ENCODE measurements at regions not wholly inside any gene's neighbourhood (a gene's known extent, or its start where the extent isn't known, plus 50 kb on each side); places are given as distances from the start of the nearest gene placed in this dataset.

DNA sequence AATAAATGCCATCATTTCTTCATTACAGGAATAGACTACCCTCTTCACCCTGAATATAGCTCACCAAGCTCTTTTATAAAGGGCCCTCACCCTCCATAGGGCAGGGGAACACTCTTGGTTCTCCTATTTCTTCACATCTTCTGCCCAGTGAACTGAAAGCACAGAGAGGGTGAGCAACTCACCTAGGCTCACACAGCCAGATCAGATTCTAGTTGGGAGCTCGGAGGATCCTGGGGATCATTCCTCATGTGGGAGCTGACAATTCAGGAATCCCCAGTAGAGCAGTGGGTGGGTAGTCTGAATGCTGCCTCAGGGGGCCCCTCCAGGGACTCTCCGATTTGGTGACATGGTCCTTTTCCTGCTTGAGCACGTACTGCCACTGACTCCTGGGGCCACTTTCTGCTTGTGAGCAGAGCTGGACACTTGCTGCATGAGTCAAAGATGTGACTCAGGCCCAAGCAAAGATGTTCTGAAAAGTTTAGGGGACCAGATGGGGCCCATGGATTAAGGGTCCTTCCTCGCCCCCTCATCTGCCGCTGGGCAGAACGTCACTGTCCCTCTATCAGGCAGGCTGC is 63.7 kb upstream of the WNT4 start:
- Histone ChIP-seq H3K4me1 (ENCODE audit: insufficient read depth) (peaks cover 10% of the 10 kb centered on the region; the same call in 1 of the 2 replicates), H4K20me1 (replicated peaks; ENCODE audit: insufficient read depth) (no peaks in the 10 kb centered on the region), H3K4me2 (no peak overlapping the region), H2AFZ (no peak overlapping the region), H3K36me3 (ENCODE audit: insufficient read depth) (no peaks in the 10 kb centered on the region), H3K79me2 (replicated peaks; ENCODE audit: insufficient read depth) (no peaks in the 10 kb centered on the region), H3F3A (replicated peaks; ENCODE audit: low read depth) (no peaks in the 10 kb centered on the region), H3K27ac (ENCODE audit: low read depth) (no peak overlapping the region), H3K27me3 (ENCODE audit: insufficient read depth) (no peaks in the 10 kb centered on the region), H3K9me2 (ENCODE audit: insufficient read depth) (0 out of 2 replicates have a peak, but pooled peaks cover 3% of the 10 kb centered on the region), H3K4me3 (no peak overlapping the region)
- Mint-ChIP-seq H3K9me3 (no peaks in the 10 kb centered on the region), H3K4me1 (peaks cover 29% of the 10 kb centered on the region), H3K36me3 (ENCODE audit: low read depth) (no peaks in the 10 kb centered on the region), H3K27ac (no peak overlapping the region), H3K4me3 (no peak overlapping the region), H3K27me3 (ENCODE audit: insufficient read depth, low read depth, poor library complexity) (peaks cover 5% of the 10 kb centered on the region)
- DNase-seq (ENCODE audit: low spot score) (no peak), ATAC-seq (no peak)
- no peak for TF ChIP-seq POLR2AphosphoS5 (IDR thresholded peaks at IDR 0.05; ENCODE audit: low read depth)
- TF ChIP-seq NANOG (IDR thresholded peaks at IDR 0.05; ENCODE audit: borderline replicate concordance), result no peak
- no peak for TF ChIP-seq EZH2 (IDR thresholded peaks at IDR 0.05; ENCODE audit: low read depth, unreplicated experiment)
- TF ChIP-seq, protein P1, sequence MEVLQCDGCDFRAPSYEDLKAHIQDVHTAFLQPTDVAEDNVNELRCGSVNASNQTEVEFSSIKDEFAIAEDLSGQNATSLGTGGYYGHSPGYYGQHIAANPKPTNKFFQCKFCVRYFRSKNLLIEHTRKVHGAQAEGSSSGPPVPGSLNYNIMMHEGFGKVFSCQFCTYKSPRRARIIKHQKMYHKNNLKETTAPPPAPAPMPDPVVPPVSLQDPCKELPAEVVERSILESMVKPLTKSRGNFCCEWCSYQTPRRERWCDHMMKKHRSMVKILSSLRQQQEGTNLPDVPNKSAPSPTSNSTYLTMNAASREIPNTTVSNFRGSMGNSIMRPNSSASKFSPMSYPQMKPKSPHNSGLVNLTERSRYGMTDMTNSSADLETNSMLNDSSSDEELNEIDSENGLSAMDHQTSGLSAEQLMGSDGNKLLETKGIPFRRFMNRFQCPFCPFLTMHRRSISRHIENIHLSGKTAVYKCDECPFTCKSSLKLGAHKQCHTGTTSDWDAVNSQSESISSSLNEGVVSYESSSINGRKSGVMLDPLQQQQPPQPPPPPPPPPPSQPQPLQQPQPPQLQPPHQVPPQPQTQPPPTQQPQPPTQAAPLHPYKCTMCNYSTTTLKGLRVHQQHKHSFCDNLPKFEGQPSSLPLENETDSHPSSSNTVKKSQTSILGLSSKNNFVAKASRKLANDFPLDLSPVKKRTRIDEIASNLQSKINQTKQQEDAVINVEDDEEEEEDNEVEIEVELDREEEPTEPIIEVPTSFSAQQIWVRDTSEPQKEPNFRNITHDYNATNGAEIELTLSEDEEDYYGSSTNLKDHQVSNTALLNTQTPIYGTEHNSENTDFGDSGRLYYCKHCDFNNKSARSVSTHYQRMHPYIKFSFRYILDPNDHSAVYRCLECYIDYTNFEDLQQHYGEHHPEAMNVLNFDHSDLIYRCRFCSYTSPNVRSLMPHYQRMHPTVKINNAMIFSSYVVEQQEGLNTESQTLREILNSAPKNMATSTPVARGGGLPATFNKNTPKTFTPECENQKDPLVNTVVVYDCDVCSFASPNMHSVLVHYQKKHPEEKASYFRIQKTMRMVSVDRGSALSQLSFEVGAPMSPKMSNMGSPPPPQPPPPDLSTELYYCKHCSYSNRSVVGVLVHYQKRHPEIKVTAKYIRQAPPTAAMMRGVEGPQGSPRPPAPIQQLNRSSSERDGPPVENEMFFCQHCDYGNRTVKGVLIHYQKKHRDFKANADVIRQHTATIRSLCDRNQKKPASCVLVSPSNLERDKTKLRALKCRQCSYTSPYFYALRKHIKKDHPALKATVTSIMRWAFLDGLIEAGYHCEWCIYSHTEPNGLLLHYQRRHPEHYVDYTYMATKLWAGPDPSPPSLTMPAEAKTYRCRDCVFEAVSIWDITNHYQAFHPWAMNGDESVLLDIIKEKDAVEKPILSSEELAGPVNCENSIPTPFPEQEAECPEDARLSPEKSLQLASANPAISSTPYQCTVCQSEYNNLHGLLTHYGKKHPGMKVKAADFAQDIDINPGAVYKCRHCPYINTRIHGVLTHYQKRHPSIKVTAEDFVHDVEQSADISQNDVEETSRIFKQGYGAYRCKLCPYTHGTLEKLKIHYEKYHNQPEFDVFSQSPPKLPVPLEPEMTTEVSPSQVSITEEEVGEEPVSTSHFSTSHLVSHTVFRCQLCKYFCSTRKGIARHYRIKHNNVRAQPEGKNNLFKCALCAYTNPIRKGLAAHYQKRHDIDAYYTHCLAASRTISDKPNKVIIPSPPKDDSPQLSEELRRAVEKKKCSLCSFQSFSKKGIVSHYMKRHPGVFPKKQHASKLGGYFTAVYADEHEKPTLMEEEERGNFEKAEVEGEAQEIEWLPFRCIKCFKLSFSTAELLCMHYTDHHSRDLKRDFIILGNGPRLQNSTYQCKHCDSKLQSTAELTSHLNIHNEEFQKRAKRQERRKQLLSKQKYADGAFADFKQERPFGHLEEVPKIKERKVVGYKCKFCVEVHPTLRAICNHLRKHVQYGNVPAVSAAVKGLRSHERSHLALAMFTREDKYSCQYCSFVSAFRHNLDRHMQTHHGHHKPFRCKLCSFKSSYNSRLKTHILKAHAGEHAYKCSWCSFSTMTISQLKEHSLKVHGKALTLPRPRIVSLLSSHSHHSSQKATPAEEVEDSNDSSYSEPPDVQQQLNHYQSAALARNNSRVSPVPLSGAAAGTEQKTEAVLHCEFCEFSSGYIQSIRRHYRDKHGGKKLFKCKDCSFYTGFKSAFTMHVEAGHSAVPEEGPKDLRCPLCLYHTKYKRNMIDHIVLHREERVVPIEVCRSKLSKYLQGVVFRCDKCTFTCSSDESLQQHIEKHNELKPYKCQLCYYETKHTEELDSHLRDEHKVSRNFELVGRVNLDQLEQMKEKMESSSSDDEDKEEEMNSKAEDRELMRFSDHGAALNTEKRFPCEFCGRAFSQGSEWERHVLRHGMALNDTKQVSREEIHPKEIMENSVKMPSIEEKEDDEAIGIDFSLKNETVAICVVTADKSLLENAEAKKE (CRISPR knock-in tag; IDR thresholded peaks at IDR 0.05), result no peak
- TF ChIP-seq, protein P2, sequence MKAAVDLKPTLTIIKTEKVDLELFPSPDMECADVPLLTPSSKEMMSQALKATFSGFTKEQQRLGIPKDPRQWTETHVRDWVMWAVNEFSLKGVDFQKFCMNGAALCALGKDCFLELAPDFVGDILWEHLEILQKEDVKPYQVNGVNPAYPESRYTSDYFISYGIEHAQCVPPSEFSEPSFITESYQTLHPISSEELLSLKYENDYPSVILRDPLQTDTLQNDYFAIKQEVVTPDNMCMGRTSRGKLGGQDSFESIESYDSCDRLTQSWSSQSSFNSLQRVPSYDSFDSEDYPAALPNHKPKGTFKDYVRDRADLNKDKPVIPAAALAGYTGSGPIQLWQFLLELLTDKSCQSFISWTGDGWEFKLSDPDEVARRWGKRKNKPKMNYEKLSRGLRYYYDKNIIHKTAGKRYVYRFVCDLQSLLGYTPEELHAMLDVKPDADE (IDR thresholded peaks at IDR 0.05), result no peak
- TF ChIP-seq, protein P3, sequence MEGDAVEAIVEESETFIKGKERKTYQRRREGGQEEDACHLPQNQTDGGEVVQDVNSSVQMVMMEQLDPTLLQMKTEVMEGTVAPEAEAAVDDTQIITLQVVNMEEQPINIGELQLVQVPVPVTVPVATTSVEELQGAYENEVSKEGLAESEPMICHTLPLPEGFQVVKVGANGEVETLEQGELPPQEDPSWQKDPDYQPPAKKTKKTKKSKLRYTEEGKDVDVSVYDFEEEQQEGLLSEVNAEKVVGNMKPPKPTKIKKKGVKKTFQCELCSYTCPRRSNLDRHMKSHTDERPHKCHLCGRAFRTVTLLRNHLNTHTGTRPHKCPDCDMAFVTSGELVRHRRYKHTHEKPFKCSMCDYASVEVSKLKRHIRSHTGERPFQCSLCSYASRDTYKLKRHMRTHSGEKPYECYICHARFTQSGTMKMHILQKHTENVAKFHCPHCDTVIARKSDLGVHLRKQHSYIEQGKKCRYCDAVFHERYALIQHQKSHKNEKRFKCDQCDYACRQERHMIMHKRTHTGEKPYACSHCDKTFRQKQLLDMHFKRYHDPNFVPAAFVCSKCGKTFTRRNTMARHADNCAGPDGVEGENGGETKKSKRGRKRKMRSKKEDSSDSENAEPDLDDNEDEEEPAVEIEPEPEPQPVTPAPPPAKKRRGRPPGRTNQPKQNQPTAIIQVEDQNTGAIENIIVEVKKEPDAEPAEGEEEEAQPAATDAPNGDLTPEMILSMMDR (conservative IDR thresholded peaks at IDR 0.05; ENCODE audit: low read depth in 2 of 2), result no peak
- TF ChIP-seq JUNB (IDR thresholded peaks at IDR 0.05; ENCODE audit: unreplicated experiment), result no peak
- no peak for TF ChIP-seq STAT1 (IDR thresholded peaks at IDR 0.05; ENCODE audit: unreplicated experiment)
- TF ChIP-seq ZNF114 (CRISPR knock-in tag; IDR thresholded peaks at IDR 0.05), result no peak
- TF ChIP-seq, protein P4, sequence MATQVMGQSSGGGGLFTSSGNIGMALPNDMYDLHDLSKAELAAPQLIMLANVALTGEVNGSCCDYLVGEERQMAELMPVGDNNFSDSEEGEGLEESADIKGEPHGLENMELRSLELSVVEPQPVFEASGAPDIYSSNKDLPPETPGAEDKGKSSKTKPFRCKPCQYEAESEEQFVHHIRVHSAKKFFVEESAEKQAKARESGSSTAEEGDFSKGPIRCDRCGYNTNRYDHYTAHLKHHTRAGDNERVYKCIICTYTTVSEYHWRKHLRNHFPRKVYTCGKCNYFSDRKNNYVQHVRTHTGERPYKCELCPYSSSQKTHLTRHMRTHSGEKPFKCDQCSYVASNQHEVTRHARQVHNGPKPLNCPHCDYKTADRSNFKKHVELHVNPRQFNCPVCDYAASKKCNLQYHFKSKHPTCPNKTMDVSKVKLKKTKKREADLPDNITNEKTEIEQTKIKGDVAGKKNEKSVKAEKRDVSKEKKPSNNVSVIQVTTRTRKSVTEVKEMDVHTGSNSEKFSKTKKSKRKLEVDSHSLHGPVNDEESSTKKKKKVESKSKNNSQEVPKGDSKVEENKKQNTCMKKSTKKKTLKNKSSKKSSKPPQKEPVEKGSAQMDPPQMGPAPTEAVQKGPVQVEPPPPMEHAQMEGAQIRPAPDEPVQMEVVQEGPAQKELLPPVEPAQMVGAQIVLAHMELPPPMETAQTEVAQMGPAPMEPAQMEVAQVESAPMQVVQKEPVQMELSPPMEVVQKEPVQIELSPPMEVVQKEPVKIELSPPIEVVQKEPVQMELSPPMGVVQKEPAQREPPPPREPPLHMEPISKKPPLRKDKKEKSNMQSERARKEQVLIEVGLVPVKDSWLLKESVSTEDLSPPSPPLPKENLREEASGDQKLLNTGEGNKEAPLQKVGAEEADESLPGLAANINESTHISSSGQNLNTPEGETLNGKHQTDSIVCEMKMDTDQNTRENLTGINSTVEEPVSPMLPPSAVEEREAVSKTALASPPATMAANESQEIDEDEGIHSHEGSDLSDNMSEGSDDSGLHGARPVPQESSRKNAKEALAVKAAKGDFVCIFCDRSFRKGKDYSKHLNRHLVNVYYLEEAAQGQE (IDR thresholded peaks at IDR 0.05; ENCODE audit: unreplicated experiment), result no peak
- no peak for TF ChIP-seq EZH2phosphoT487 (IDR thresholded peaks at IDR 0.05; ENCODE audit: unreplicated experiment)
